SK-N-SH treated with all-trans-retinoic acid at 6 μM for 48 hours (cell line): ENCODE measurements at regions not wholly inside any gene's neighbourhood (a gene's known extent, or its start where the extent isn't known, plus 50 kb on each side); places are given as distances from the start of the nearest gene placed in this dataset.

Experiments
- ATAC-seq: fragments of 200-7000 bp; cut with Tn5 transposase; 3 replicates; pipeline ENCODE4 v1.9.1; 2020; ENCODE audit warnings: mild to moderate bottlenecking, moderate library complexity
- ARNTL ChIP-seq: fragments of 450-650 bp; formaldehyde crosslinking; IDR thresholded peaks from 2 replicates; pipeline ENCODE4 v1.5.0; 2020; ENCODE audit warnings: low read depth, mild to moderate bottlenecking, moderate library complexity, borderline replicate concordance
- BACH2 ChIP-seq: fragments of 250-450 bp; sonication (Bioruptor Pico); IDR thresholded peaks from 2 replicates; pipeline ENCODE4 v1.9.0; 2021; ENCODE audit warnings: mild to moderate bottlenecking, borderline replicate concordance
- CREB5 ChIP-seq: fragments of 250-450 bp; sonication (Bioruptor Pico); IDR thresholded peaks from 2 replicates; pipeline ENCODE4 v1.5.1; 2020; ENCODE audit warnings: low read depth, mild to moderate bottlenecking, moderate library complexity
- CSDC2 ChIP-seq: fragments of 250-450 bp; sonication (Bioruptor Pico); IDR thresholded peaks from 2 replicates; pipeline ENCODE4 v1.5.0; 2020; ENCODE audit warnings: mild to moderate bottlenecking, moderate library complexity
- CSRNP3 ChIP-seq: fragments of 250-450 bp; sonication (Bioruptor Pico); IDR thresholded peaks from 2 replicates; pipeline ENCODE4 v1.5.1; 2021; ENCODE audit warnings: mild to moderate bottlenecking, moderate library complexity
- GLIS3 ChIP-seq: fragments of 250-450 bp; sonication (Bioruptor Pico); IDR thresholded peaks from 2 replicates; pipeline ENCODE4 v1.5.0; 2020; ENCODE audit warnings: mild to moderate bottlenecking, moderate library complexity
- ISL1 ChIP-seq: fragments of 250-450 bp; sonication (Bioruptor Pico); IDR thresholded peaks from 2 replicates; pipeline ENCODE4 v2.1.2; 2022; ENCODE audit warnings: mild to moderate bottlenecking, moderate library complexity
- OSR1 ChIP-seq: fragments of 250-450 bp; sonication (Bioruptor Pico); IDR thresholded peaks from 2 replicates; pipeline ENCODE4 v1.8.0; 2022; ENCODE audit warnings: moderate library complexity, mild to moderate bottlenecking, inconsistent platforms
- PATZ1 ChIP-seq: fragments of 250-450 bp; sonication (Bioruptor Pico); IDR thresholded peaks from 2 replicates; pipeline ENCODE4 v1.8.0; 2020; ENCODE audit warnings: mild to moderate bottlenecking, moderate library complexity, borderline replicate concordance
- POU6F1 ChIP-seq: fragments of 250-450 bp; sonication (Bioruptor Pico); IDR thresholded peaks from 2 replicates; pipeline ENCODE4 v1.8.0; 2021; ENCODE audit warnings: low read depth, mild to moderate bottlenecking, moderate library complexity, borderline replicate concordance
- PPARA ChIP-seq: fragments of 250-450 bp; sonication (Bioruptor Pico); IDR thresholded peaks from 2 replicates; pipeline ENCODE4 v1.5.0; 2020; ENCODE audit warnings: mild to moderate bottlenecking, borderline replicate concordance
- RARB ChIP-seq: fragments of 250-450 bp; sonication (Bioruptor Pico); IDR thresholded peaks from 2 replicates; pipeline ENCODE4 v1.8.0; 2021; ENCODE audit warnings: mild to moderate bottlenecking, moderate library complexity
- SNAI2 ChIP-seq: fragments of 250-450 bp; sonication (Bioruptor Pico); IDR thresholded peaks from 2 replicates; pipeline ENCODE4 v1.5.0; 2020; ENCODE audit warnings: mild to moderate bottlenecking, moderate library complexity
- TCF4 ChIP-seq: fragments of 250-450 bp; sonication (Bioruptor Pico); IDR thresholded peaks from 2 replicates; pipeline ENCODE4 v1.8.0; 2021; ENCODE audit warnings: mild to moderate bottlenecking, moderate library complexity, borderline replicate concordance
- TSHZ2 ChIP-seq: fragments of 250-450 bp; sonication (Bioruptor Pico); IDR thresholded peaks from 2 replicates; pipeline ENCODE4 v1.5.0; 2020; ENCODE audit warnings: mild to moderate bottlenecking, moderate library complexity
- ZC3H10 ChIP-seq: fragments of 250-450 bp; sonication (Bioruptor Pico); IDR thresholded peaks from 2 replicates; pipeline ENCODE4 v1.5.1; 2021; ENCODE audit warnings: mild to moderate bottlenecking, moderate library complexity
- ZFP3 ChIP-seq: fragments of 250-450 bp; sonication (Bioruptor Pico); IDR thresholded peaks from 2 replicates; pipeline ENCODE4 v1.5.0; 2020; ENCODE audit warnings: mild to moderate bottlenecking, moderate library complexity
- ZFP30 ChIP-seq: fragments of 450-650 bp; formaldehyde crosslinking; IDR thresholded peaks from 2 replicates; pipeline ENCODE4 v1.5.0; 2022; ENCODE audit warnings: mild to moderate bottlenecking, moderate library complexity
- ZNF565 ChIP-seq: fragments of 450-650 bp; formaldehyde crosslinking; conservative IDR thresholded peaks from 2 replicates; pipeline ENCODE4 v1.5.0; 2020; ENCODE audit warnings: low read depth, mild to moderate bottlenecking, moderate library complexity
- ZNF70 ChIP-seq: fragments of 450-650 bp; formaldehyde crosslinking; IDR thresholded peaks from 2 replicates; pipeline ENCODE4 v1.5.0; 2020; ENCODE audit warnings: mild to moderate bottlenecking, moderate library complexity
- ZNF8 ChIP-seq: fragments of 450-650 bp; formaldehyde crosslinking; IDR thresholded peaks from 2 replicates; pipeline ENCODE4 v1.5.0; 2020; ENCODE audit warnings: mild to moderate bottlenecking, moderate library complexity

GRCh38 chr12:104896146-104896545 lies 61.9 kb downstream of the SLC41A2 start:
- no peak for ATAC-seq
- TF ChIP-seq TCF4 (no peak), ZNF70 (CRISPR knock-in tag) (no peak), ZNF565 (CRISPR knock-in tag) (no peak), CSRNP3 (CRISPR knock-in tag) (no peak), ISL1 (CRISPR knock-in tag) (no peak), RARB (CRISPR knock-in tag) (no peak), PATZ1 (CRISPR knock-in tag) (no peak), ARNTL (no peak), CREB5 (no peak), ZNF8 (CRISPR knock-in tag) (no peak), BACH2 (no peak), ZFP3 (CRISPR knock-in tag) (no peak), OSR1 (no peak), PPARA (CRISPR knock-in tag) (no peak)

- TF ChIP-seq TSHZ2 (CRISPR knock-in tag) (no peak), CSRNP3 (CRISPR knock-in tag) (no peak), BACH2 (no peak), ZFP3 (CRISPR knock-in tag) (no peak), GLIS3 (CRISPR knock-in tag) (no peak), POU6F1 (CRISPR knock-in tag) (no peak)
- ATAC-seq, result no peak
Measured at GRCh38 chr12:104895415-104895814, 62.7 kb downstream of the SLC41A2 start.

GRCh38 chr12:104890476-104891096 lies 67.5 kb downstream of the SLC41A2 start:
- TF ChIP-seq ZFP30 (no peak), ZNF8 (CRISPR knock-in tag) (no peak), CSDC2 (no peak), OSR1 (no peak), SNAI2 (CRISPR knock-in tag) (no peak), GLIS3 (CRISPR knock-in tag) (no peak), ZC3H10 (no peak), CREB5 (no peak), RARB (CRISPR knock-in tag) (no peak), TSHZ2 (CRISPR knock-in tag) (no peak), PPARA (CRISPR knock-in tag) (no peak)
- TF ChIP-seq, all 23 proteins: peak for 0

More at GRCh38 chr12:104890476-104891096, 67.5 kb downstream of the SLC41A2 start:
- ATAC-seq, result no peak
